GM18502 (cell line): ENCODE measurements at regions not wholly inside any gene's neighbourhood (a gene's known extent, or its start where the extent isn't known, plus 50 kb on each side); places are given as distances from the start of the nearest gene placed in this dataset.

Experiments
- ATAC-seq: cut with Tn5 transposase; IDR thresholded peaks from one replicate; pipeline ENCODE4 v1.9.1; 2021; ENCODE audit warnings: mild to moderate bottlenecking; ENCODE audit not compliant: unreplicated experiment, poor library complexity

- no peak for ATAC-seq
Observed at GRCh38 chr3:177579419-177579818, 382.1 kb upstream of the TBL1XR1 start.

- ATAC-seq = no peak
Observed at GRCh38 chr3:177580437-177580836, 383.2 kb upstream of the TBL1XR1 start.

- no peak for ATAC-seq
Observed at GRCh38 chr3:177585271-177585670, 388.0 kb upstream of the TBL1XR1 start.

- no peak for ATAC-seq
Observed at GRCh38 chr3:177589041-177589650, 391.9 kb upstream of the TBL1XR1 start.

GRCh38 chr3:177589911-177590381, 392.7 kb upstream of the TBL1XR1 start:
- ATAC-seq = peak; percentile 89

DNA sequence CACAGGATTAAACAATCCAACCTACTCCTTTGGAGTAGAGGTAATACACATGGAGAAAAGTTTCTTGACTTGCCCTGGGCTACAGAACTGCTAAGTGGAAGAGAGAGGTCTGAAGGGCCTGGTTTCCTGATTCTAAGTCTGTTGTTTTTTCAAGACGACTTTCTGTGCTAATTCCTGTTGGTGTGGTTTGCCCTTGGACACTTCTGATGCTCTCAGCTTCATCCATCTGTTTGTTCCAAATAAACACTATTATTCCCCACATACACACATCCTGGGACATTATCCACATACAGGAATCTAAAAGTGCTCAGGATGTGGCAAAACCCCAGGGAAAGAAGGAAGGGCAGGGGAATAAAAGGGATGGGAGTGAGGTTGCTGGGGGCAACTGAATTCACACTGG, 393.5 kb upstream of the TBL1XR1 start:
- no peak for ATAC-seq

DNA sequence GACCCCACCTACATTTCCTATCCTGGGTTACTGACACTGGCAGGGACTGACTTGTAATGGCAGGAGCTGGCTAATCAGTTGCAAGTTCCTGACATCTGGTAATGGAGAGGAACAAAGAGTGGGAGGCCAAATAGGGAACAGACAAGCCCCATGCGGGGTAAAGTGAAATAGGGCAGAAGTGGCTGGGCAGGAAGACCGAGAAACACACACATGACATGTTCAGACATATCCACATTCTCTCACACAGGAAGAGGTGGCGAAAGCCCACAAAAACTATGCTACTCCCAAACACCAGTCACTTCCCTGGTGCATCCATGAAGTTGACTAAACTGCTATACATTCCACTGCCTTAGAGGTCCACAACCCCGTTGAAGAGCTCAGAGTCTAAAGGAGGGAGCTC, 394.1 kb upstream of the TBL1XR1 start:
- peak; percentile 80 for ATAC-seq

GRCh38 chr3:177594096-177594495, 396.8 kb upstream of the TBL1XR1 start:
- no peak for ATAC-seq

DNA sequence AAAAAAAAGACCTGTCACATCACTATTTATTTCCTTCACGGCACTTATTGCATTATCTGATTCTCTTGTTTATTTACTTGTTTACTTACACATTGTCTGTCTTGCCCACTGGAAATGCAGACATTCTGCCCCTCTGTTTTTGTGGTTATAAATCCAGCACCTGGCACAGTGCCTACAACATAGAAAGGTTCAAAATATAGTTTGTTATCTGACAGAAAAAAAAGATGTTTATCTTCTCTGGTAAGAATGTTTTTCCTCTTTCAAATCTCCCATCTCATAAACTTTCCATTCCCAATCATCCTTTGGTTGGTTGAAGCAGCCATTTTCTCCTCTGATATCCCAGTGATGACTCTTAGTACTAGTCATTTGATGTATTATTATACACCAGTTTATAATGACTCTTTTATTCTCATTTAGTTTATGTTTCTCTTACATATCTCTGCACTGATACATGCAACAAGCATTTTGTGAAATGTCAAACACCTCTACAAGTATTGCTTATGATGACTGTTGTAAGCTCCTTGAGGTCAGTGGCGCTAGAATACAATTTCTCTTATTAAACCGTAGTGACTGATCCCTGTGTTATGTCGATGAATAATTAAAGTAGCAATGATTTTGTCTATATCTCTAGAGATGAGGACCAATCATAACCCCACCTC, 398.4 kb upstream of the TBL1XR1 start:
- ATAC-seq = no peak

DNA sequence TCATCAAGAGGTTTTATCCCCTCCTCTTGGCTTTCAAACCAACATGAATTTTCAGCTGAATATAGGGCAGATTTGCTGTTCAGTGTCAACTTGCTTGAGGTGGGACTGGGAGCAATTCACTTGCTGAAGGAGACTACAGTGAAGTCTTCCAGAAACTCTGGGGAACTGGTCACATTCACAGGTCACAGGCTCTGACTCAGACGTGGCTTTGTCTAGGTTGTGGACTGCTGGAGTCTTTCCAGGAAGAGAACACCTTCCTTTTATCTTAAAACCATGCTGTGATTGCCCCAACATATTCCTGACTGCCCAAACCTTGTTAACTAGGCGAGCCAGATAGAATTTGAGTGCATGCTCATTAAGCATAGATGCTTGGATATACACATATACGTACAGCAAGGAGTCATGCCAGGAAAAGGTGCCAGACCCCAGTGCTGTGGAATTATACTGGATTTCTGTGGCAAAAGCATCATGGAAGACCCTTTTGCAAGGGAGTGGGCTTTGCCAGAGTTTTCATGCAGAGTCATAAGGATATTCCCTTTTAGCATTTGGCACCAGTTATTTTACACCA, 399.1 kb upstream of the TBL1XR1 start:
- no peak for ATAC-seq

GRCh38 chr3:177596816-177597271, 399.6 kb upstream of the TBL1XR1 start:
- no peak for ATAC-seq

DNA sequence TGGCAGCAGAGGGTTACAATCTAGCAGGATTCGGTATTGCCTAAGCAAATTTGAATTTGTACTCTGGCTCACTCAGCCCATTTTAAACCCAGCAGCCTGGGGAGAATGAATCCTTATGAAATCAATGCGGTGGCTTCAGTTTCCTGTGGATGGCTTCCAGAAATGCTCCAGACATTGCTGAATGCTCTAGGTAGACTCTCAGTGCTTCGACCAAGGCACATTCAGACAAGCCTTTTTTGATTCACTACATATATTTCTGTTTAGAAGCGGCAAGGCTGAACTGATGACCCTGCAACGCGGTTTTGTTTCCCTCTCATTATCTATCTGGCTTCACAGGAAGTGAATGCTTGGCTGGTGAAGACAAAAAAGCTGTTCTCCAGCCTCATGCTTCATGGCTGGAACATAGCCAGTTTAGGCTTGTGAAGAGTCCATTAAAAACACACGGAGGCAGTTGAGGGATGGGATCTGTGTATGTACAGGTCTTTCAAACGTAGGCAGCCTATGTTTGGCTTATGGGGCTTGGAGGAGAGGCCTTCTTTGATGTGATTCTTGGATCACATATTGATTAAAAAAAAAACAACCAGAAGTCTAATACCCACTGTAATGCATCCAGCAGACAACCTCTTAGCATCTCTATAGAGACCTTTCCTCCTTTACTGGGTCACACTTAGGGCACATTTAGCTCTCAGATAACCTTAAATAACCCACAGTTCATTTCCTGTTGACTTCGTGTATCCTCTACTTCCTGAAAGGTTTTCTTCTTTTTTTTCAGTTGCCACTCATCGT, 400.2 kb upstream of the TBL1XR1 start:
- peak; percentile 93 for ATAC-seq

DNA sequence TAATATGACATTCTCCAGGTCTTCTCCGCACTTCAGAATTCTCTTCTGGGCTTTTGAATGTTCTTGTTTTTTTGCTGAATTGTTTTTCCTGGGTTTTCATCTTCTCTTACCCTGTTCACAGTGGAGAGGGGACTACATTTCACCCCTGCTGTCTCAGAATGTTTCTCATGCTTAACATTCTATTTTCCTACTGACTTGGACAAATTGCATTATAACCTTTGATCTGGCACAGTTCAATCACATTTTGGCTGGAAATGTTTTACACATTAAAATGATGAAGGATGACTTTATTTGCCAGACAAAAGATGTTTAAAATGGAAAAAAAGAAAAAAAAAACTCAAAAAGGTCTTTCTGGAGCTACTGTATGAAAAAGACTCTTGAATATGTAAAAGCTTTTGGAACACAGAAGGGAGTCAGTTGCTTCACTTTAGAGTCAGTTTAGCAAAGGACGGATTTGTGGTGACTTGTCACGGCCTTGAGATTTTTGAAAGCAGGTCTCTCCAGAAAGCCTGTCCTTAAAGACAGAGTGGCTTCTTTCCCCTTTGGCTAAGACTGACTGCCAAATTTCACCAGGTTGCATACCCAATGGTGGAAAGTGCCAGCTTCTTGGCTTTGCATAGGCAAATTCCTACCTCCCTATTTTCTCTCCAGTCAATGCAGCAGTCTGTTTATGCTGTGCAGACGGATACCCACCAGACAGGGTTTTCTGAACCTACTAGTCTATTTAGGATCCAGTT, 401.0 kb upstream of the TBL1XR1 start:
- no peak for ATAC-seq

- no peak for ATAC-seq
Observed at GRCh38 chr3:177599326-177599725, 402.0 kb upstream of the TBL1XR1 start.

DNA sequence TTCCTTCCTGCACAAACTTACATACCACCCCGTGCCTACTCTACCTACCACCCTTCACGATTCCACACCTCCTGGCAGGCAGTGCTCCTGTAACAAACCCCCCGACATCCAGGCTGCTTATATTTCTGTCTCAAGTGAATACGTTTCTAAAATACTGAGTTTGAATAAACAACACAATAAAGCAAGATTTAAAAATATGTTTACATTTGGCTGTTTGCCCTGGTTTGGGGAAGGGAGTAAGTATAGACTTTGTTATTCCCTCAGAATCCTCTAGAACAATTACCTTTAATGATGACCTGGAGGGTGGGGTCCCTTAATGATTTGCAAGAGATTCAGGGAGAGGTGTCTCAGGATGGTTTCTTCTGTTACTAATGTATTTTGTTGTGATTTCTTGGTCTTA, 402.6 kb upstream of the TBL1XR1 start:
- ATAC-seq = no peak

DNA sequence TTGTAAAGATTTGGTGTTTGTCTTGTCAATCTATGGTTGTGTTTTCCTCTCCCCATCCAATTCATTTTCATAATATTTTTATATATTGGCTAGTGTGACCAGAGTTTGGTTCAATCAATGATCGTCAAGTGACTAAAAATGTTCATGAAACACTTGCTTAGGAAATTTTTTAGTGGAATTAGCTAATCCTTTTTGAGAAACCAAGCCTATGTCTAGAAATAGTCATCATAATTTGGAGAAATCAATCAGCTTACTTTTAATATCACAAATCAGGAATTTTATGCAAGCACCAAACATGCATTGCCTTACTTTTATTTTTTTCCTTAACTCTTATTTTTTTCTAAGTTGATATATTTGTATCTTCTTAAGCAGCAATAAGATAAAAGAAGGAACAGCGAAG, 403.1 kb upstream of the TBL1XR1 start:
- ATAC-seq = no peak

DNA sequence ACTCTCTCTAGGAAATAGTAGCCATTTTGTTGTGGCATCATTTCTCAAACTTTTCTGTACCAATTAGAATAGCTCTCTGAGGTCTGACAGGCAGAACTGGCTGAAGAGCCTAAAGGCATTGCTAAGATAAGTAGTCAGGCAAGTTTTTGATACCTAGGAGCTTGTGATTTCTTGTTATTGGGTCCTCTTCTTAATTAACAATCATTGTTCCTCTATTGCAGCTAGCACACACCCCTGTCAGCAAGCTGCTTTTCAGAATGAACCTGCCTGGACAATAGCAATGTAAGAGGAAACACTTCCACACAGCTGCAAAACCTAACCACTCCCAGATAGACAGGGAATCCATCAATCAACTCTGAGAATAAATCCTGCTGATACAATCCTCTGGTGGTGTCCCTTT, 403.9 kb upstream of the TBL1XR1 start:
- ATAC-seq = no peak

DNA sequence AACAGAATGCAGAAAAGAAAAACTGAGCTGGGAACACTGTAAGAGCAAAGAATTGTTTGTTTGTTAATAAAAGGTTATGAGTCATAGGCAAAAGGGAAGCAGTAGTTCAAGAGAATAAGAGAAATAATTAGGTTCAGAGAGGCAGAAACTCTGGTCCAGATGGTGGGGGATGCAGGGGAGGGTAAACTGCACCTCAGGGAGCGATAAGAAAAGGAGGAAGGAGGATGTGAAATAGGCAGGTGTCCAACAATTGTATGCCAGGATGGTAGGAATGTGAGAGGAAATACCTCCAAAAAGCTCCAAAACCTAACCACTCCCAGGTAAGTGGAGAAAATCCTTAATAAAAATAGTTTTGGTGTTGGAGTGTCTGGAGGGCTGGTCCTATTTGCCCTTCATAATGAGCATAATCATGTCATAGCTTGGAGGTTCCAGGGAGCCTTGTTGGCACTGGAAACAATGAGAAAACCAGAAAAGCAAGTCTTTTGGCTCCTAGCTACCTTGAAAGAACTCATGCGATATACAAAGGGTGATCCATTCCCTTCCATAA, 405.4 kb upstream of the TBL1XR1 start:
- peak; percentile 27 for ATAC-seq

GRCh38 chr3:177603148-177603603, 405.9 kb upstream of the TBL1XR1 start:
- ATAC-seq = peak; percentile 76

- ATAC-seq = no peak
Observed at GRCh38 chr3:177604181-177604580, 406.9 kb upstream of the TBL1XR1 start.
